ENCODE measurements at regions not wholly inside any gene's neighbourhood (a gene's known extent, or its start where the extent isn't known, plus 50 kb on each side); places are given as distances from the start of the nearest gene placed in this dataset.

GRCh38 chr4:162323919-162324318 lies 160.1 kb upstream of the FSTL5 start (continued):
- TF ChIP-seq, protein P1, sequence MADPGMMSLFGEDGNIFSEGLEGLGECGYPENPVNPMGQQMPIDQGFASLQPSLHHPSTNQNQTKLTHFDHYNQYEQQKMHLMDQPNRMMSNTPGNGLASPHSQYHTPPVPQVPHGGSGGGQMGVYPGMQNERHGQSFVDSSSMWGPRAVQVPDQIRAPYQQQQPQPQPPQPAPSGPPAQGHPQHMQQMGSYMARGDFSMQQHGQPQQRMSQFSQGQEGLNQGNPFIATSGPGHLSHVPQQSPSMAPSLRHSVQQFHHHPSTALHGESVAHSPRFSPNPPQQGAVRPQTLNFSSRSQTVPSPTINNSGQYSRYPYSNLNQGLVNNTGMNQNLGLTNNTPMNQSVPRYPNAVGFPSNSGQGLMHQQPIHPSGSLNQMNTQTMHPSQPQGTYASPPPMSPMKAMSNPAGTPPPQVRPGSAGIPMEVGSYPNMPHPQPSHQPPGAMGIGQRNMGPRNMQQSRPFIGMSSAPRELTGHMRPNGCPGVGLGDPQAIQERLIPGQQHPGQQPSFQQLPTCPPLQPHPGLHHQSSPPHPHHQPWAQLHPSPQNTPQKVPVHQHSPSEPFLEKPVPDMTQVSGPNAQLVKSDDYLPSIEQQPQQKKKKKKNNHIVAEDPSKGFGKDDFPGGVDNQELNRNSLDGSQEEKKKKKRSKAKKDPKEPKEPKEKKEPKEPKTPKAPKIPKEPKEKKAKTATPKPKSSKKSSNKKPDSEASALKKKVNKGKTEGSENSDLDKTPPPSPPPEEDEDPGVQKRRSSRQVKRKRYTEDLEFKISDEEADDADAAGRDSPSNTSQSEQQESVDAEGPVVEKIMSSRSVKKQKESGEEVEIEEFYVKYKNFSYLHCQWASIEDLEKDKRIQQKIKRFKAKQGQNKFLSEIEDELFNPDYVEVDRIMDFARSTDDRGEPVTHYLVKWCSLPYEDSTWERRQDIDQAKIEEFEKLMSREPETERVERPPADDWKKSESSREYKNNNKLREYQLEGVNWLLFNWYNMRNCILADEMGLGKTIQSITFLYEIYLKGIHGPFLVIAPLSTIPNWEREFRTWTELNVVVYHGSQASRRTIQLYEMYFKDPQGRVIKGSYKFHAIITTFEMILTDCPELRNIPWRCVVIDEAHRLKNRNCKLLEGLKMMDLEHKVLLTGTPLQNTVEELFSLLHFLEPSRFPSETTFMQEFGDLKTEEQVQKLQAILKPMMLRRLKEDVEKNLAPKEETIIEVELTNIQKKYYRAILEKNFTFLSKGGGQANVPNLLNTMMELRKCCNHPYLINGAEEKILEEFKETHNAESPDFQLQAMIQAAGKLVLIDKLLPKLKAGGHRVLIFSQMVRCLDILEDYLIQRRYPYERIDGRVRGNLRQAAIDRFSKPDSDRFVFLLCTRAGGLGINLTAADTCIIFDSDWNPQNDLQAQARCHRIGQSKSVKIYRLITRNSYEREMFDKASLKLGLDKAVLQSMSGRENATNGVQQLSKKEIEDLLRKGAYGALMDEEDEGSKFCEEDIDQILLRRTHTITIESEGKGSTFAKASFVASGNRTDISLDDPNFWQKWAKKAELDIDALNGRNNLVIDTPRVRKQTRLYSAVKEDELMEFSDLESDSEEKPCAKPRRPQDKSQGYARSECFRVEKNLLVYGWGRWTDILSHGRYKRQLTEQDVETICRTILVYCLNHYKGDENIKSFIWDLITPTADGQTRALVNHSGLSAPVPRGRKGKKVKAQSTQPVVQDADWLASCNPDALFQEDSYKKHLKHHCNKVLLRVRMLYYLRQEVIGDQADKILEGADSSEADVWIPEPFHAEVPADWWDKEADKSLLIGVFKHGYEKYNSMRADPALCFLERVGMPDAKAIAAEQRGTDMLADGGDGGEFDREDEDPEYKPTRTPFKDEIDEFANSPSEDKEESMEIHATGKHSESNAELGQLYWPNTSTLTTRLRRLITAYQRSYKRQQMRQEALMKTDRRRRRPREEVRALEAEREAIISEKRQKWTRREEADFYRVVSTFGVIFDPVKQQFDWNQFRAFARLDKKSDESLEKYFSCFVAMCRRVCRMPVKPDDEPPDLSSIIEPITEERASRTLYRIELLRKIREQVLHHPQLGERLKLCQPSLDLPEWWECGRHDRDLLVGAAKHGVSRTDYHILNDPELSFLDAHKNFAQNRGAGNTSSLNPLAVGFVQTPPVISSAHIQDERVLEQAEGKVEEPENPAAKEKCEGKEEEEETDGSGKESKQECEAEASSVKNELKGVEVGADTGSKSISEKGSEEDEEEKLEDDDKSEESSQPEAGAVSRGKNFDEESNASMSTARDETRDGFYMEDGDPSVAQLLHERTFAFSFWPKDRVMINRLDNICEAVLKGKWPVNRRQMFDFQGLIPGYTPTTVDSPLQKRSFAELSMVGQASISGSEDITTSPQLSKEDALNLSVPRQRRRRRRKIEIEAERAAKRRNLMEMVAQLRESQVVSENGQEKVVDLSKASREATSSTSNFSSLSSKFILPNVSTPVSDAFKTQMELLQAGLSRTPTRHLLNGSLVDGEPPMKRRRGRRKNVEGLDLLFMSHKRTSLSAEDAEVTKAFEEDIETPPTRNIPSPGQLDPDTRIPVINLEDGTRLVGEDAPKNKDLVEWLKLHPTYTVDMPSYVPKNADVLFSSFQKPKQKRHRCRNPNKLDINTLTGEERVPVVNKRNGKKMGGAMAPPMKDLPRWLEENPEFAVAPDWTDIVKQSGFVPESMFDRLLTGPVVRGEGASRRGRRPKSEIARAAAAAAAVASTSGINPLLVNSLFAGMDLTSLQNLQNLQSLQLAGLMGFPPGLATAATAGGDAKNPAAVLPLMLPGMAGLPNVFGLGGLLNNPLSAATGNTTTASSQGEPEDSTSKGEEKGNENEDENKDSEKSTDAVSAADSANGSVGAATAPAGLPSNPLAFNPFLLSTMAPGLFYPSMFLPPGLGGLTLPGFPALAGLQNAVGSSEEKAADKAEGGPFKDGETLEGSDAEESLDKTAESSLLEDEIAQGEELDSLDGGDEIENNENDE (IDR thresholded peaks at IDR 0.05; ENCODE audit: insufficient replicate concordance, low read length), result no peak
- TF ChIP-seq SIRT6 (IDR thresholded peaks at IDR 0.05; ENCODE audit: low read length) (no peak), JUN (IDR thresholded peaks at IDR 0.05; ENCODE audit: low read depth, low read length) (no peak), SRF (IDR thresholded peaks at IDR 0.05; ENCODE audit: low read depth, low read length) (no peak), BACH1 (IDR thresholded peaks at IDR 0.05; ENCODE audit: low read length) (no peak), NRF1 (IDR thresholded peaks at IDR 0.05; ENCODE audit: low read depth, low read length) (no peak), NANOG (IDR thresholded peaks at IDR 0.05; ENCODE audit: insufficient read depth, low read depth, low read length, poor library complexity, severe bottlenecking) (no peak)

Data from H1 (cell line).